ENCODE measurements at regions not wholly inside any gene's neighbourhood (a gene's known extent, or its start where the extent isn't known, plus 50 kb on each side); places are given as distances from the start of the nearest gene placed in this dataset.

GRCh38 chr3:1726741-1727140 is 371.9 kb upstream of the CNTN4 start:
- H3K4me3 ChIP-seq (ENCODE audit: low read depth, poor library complexity, severe bottlenecking) = no peak overlapping the region
- no peak for DNase-seq (ENCODE audit: low spot score in 2 of 2)
- TF ChIP-seq CTCF (IDR thresholded peaks at IDR 0.05) (no peak), POLR2A (IDR thresholded peaks at IDR 0.05) (no peak)
- 91 to 94% methylated on average over 3 of the region's 3 CpGs for WGBS, 2 donors
- intact Hi-C loops (cut with DNase I; ENCODE audit: low total_unique reads) = no loop called here

GRCh38 chr3:1727242-1727641 is 371.4 kb upstream of the CNTN4 start:
- no peak for DNase-seq (ENCODE audit: low spot score in 2 of 2)
- no peak overlapping the region for H3K4me3 ChIP-seq (ENCODE audit: low read depth, poor library complexity, severe bottlenecking)
- 73 to 74% methylated on average over 4 of the region's 4 CpGs for WGBS, 2 donors
- intact Hi-C loops (cut with DNase I; ENCODE audit: low total_unique reads) = no loop called here
- TF ChIP-seq CTCF (IDR thresholded peaks at IDR 0.05) (no peak), POLR2A (IDR thresholded peaks at IDR 0.05) (no peak)

GRCh38 chr3:1728510-1728909 is 370.2 kb upstream of the CNTN4 start:
- intact Hi-C loops (cut with DNase I; ENCODE audit: low total_unique reads) = no loop called here
- WGBS, 2 donors = 52 to 61% methylated on average over 5 of the region's 5 CpGs
- no peak overlapping the region for H3K4me3 ChIP-seq (ENCODE audit: low read depth, poor library complexity, severe bottlenecking)
- TF ChIP-seq CTCF (IDR thresholded peaks at IDR 0.05) = no peak
- no peak for TF ChIP-seq POLR2A (IDR thresholded peaks at IDR 0.05)
- DNase-seq (ENCODE audit: low spot score in 2 of 2) = no peak

GRCh38 chr3:1734494-1735122 is 364.1 kb upstream of the CNTN4 start:
- no peak overlapping the region for H3K4me3 ChIP-seq (ENCODE audit: low read depth, poor library complexity, severe bottlenecking)
- intact Hi-C loops (cut with DNase I; ENCODE audit: low total_unique reads) = no loop called here
- 41 to 48% methylated on average over 3 of the region's 3 CpGs for WGBS, 2 donors
- TF ChIP-seq POLR2A (IDR thresholded peaks at IDR 0.05) (no peak), CTCF (IDR thresholded peaks at IDR 0.05) (no peak)
- DNase-seq (ENCODE audit: low spot score in 2 of 2) = no peak

GRCh38 chr3:1752205-1752604 is 346.5 kb upstream of the CNTN4 start:
- intact Hi-C loops (cut with DNase I; ENCODE audit: low total_unique reads) = no loop called here
- TF ChIP-seq CTCF (IDR thresholded peaks at IDR 0.05) (no peak), POLR2A (IDR thresholded peaks at IDR 0.05) (no peak)
- no peak overlapping the region for H3K4me3 ChIP-seq (ENCODE audit: low read depth, poor library complexity, severe bottlenecking)
- 70 to 75% methylated on average over 6 of the region's 6 CpGs for WGBS, 2 donors
- DNase-seq (ENCODE audit: low spot score in 2 of 2) = no peak

GRCh38 chr3:1766384-1766783 is 332.3 kb upstream of the CNTN4 start:
- TF ChIP-seq POLR2A (IDR thresholded peaks at IDR 0.05) (no peak), CTCF (IDR thresholded peaks at IDR 0.05) (no peak)
- no peak overlapping the region for H3K4me3 ChIP-seq (ENCODE audit: low read depth, poor library complexity, severe bottlenecking)
- intact Hi-C loops (cut with DNase I; ENCODE audit: low total_unique reads) = no loop called here
- WGBS, 2 donors = 41 to 48% methylated on average over 3 of the region's 3 CpGs
- DNase-seq (ENCODE audit: low spot score in 2 of 2) = no peak

All from lower leg skin (tissue), 4 donors.